GM19351 (cell line): ENCODE measurements at regions not wholly inside any gene's neighbourhood (a gene's known extent, or its start where the extent isn't known, plus 50 kb on each side); places are given as distances from the start of the nearest gene placed in this dataset.
"Not testable (repeated sequence)": the region's sequence is repeated elsewhere in the genome, so short reads cannot be mapped to it uniquely, and the experiment has no call there.

Experiments
- ATAC-seq: cut with Tn5 transposase; IDR thresholded peaks from one replicate; pipeline ENCODE4 v1.9.1; 2021; ENCODE audit warnings: mild to moderate bottlenecking, moderate library complexity; ENCODE audit not compliant: unreplicated experiment

DNA sequence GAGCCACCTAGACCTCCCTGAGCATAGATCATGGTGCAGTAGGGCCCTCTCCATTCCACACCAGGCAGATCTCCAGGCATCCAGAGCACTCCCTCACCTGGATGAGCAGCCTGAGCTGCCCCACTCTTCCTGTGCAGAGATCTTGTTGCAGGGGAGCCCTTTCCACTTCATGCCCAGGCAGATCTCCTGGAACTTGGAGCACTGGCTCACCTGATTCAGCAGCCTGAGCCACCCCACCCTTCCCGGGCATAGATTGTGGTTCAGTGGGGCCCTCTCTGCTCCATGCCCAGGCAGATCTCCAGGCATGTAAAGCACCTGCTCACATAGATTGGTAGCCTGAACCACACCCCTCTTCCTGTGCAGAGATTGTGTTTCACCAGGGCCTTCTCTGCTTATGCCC, 78.0 kb downstream of the SEC16B start:
- no peak for ATAC-seq

DNA sequence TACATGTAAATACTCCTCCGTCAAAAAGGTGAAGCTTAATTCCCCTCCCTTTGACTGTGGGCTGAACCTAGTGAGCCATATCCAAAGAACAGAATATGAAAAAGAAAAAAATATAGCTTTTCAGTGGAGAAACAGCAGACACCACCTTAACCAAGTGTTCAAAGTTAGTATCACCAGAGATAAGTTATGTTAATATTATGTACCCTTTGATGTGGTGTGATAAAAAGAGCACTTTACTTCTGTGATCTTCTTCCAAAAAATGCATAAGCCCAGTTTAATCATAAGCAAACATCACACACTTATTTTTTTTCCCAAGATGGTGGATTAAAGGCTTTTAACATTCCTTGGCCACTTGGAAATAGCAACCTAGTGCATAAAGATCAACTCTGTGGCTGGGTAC, 79.4 kb downstream of the SEC16B start:
- ATAC-seq = no peak

DNA sequence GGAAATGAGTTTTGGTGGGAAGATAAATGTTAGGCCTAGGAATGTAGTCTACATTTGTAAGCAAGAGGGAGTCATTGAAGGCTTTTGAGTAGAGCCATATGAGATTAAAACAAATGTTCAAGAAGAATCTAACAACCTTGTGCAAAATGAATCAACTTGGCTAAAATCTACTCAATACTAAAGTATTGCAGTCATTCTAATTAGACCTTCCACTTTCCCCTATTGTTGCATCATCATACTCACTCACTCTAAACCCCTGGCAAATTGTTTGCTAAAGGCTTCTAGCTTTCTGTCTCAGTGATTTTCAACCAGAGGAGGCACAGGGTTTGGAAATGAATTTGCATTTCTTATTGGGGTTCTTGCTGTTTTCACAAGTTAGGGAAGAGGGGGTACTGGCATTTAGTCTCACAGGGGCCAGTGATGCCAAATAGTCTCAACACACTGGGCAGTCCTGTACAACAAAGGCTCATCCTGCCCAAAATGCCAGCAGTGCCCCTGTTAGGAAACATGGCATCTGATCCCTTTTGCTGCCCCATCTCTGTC, 85.3 kb downstream of the SEC16B start:
- ATAC-seq = no peak

DNA sequence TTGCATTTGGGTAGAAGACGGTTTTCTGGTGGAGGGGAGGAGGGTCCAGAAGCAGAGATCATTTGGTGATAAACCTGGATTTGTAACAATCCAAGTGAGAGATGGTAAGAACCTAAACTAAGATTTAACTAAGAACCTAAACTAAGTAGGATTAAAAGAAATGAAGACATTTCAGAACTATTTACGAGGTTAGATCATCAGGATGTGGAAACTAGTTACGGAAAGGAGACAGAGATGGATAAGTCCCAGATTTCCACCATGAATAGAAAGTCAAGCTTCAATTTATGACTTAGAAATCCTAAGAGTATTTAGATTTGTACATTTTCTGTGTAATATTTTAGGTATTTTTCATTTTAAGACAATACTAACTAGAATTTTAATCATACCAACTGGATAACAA, 86.3 kb downstream of the SEC16B start:
- ATAC-seq = no peak

DNA sequence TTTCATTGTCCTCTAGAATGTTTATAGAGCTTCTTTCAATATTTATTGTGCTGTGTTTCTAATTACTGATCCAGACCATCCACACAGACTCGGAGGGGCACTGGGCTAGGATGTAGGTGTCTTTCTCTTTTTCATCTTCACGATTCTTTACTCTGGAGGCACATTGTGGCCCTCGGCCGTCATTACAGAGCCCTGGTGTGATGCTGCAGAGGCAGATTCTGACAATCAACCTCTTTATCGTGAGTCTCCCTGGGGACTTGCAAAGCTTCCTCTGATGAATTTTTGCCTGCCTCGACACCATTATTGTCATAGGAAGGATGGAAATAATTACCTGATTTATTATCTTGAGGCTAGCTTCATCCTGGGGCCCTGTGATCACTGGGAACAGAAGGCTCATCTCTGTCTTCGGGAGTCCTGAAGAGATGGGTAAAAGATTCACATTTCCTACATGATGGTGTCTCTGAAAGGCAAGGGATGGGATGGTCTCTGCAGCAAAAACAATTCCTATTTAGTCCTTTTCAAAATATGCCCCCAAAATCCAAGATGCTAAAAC, 89.4 kb downstream of the SEC16B start:
- no peak for ATAC-seq

DNA sequence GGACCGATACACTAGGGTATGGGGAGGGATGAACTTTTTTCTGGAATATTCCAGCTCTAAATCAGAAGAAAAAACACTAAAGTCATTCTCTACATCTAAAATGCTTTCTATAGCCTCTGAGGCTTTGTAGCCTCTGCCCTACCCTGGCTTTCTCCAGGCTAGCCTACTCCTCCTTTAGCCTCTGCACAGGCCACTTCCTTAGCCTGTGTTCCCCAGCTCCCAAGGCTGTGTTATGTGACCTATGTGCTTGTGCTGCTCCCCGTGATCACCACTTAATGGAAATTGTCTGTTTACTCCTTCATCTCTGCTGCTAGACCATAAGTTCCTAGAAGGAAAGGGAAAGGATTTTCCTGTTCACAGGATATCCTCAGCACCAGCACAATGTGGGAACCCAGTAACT, 92.8 kb downstream of the SEC16B start:
- no peak for ATAC-seq

DNA sequence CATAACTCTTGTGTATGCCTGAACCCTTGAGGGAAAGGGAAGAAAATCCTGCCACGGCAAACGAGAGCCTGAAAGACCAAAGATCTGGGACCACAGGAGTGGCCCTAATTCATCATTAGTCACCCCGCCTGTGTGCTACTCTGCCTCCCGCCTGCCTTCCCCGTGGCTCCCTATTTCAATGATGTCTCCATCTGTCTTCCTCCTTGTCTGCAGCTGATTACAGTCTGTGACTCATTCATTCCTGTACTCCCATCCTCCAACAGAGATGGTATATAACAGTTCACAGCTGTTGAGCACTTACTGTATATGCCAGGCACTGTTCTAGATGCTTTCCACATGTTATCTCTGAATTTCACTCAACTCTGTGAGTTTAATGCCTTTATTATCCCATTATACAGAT, 96.6 kb downstream of the SEC16B start:
- ATAC-seq = no peak

DNA sequence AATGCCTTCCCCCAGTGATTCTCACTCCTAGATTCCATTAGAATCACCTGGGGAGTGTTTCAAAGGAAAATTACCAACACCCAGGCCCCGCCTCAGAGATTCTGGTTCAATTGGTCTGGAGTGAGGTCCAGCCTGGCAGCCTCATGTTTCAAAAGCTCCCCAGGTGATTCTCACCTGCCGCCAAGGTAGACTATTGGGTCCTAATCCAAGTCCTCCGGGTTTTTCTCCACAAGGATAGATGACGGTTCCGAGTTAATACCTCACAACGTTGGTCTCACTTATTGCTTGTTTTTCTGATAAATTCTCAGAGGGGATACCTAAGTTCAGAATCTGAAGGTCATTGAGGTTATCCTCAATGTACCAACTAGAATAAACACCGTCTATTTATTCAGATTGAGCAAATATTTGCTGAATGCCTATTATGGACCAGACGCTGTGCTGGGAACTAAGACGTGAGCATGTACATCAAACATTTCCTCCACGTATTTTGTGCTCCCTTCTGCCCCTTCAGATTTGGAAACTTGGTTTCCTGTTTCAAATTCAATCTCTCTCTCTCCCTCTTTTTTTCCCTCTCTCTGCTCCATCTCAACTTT, 97.5 kb downstream of the SEC16B start:
- no peak for ATAC-seq

DNA sequence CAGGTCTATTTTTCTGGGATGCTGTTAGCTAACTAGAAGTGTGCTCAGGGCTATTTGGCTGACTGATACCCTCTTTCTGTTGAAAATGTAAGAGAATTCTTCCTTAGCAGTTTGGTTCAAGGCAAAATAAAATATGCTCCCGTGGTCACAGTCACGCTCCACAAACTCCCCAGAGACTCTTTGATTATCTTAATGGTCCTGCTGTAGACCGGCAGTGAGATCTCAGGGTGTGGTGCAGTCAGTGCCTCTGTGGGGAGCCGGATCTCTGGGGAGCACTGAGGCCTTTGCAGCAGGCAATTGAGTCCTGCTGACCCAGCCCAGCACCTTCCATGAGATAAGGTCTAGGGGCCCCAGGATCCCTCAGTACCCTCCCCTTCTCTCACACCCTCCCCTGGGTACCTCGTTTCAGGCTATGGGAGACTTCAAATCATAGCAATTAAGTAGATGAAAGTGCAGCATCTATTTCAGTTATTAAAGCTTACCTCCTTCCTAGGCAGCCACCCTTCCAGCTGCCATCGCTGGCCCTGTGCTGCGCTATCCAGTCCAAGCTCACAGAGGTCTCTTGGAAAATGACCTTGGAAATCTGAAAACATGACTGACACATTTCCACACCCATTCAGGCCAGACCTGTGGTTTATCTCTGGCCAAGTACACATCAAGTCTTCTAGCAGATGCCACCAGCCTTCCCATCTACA, 98.1 kb downstream of the SEC16B start:
- no peak for ATAC-seq

DNA sequence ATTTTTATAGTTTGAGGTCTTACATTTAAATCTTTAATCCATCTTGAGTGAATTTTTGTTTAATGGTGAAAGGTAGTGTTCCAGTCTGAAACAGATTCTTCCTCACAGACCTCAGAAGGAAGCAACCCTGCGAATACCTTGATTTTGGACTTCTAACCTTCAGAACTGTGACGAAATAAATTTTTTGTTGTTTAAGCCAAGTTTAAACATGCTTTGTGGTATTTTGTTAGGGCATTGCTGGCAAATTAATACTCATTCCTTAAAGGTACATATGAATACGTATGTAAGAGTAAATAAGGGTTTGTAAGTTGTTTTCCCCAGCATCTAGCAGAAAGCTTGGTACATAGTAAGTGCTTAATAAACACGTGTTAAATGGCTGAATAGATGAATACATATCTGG, 100.3 kb downstream of the SEC16B start:
- no peak for ATAC-seq

DNA sequence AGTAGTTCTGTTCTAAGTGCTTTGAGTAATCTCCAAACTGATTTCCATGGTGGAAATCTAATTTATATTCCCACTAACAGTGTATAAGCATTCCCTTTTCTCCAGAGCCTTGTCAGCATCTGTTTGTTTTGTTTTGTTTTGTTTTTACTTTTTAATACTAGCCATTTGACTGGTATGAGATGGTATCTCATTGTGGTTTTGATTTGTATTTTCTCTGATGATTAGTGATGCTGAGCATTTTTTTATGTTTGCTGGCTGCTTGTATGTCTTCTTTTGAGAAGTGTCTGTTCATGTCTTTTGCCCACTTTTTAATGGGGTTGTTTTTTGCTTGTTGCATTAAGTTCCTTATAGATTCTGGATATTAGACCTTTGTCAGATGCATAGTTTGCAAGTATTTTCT, 100.8 kb downstream of the SEC16B start:
- not testable (repeated sequence) for ATAC-seq

DNA sequence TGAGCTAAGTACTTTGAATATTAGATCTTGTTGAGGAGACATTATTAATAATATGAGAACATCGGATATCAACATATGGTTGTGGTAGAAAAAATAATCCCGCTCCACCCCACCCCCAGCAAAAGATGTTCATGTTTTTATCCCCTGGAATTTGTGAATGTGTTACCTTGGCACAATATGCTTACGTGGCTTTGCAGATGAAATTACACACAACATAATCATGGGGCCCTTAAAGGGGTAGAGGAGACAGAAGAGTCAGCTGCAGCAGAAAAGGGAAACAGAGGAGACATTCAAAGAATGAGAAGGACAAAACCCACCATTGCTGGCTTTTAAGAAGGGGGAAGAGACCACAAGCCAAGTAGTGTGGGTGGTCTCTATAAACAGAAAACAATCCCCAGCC, 104.1 kb downstream of the SEC16B start:
- no peak for ATAC-seq

DNA sequence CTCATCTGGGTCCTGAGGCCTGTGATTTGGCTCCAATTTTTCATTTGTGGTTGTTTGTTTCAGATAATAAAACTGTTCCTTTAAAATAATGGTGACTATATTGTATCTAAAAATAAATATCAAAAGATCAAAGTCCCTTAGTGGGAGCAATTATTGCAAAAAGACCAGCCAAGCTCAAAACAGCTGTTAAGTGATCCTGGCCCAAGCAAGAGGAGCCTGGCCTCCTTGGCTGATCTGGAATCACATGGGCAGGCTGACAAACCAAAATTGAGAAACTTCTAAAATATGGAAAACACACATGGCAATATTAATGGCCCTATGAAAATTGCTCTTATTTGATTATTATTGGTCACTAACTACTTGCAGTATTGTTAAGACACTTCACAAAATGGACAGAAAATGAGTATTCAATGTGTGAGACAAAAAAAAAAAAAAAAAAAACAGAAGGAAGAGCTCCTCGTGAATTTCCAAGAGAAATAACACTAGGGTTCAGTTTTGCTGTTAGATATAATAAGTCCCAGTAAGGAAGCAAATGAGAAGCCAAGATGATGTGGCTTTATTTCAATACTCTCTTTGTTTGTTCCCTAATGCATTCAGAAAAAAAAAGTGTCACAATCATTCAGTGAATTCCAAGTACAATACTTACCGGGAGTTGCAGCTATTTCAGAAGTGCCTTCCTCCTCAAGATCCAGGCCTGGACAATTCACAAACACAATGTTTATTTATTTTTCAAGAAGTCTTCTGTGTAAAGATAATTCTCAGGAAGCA, 105.1 kb downstream of the SEC16B start:
- ATAC-seq = no peak

DNA sequence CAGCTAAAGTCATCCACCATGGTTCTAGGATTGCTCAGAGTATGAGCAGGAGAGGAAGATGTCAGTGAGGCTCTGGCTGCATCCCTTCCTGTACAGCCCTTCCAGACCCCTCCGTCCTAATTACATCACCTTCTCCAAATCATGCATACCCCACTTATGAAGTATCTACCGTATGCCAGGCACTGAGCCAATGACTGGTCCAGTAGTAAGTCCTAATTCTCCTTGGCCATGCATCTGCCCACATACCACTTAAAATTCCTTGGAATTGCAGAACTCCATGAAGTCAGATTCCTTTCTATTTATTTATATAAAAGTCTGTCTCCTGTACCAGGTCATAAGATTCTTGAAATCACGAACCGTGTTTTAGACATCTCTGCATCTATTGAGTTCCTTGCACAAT, 106.1 kb downstream of the SEC16B start:
- ATAC-seq = no peak

DNA sequence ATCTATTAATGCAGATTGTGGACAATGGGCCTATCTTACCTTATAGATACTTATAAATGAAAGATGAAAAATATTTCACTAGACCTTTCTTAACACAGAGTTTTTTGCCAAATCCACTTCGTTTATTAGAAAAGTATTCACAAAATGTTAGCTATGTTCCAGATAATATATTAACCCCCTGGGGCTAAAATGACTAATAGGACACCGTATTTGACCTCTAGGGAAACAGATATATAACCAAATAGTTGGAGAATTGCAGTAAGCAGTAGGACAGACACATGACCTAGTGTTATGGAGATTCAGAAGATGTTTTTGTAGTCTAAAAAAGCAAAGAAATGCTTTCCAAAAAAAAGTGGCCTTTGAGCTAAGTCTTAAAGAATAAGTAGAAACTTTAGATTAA, 106.9 kb downstream of the SEC16B start:
- ATAC-seq = no peak

DNA sequence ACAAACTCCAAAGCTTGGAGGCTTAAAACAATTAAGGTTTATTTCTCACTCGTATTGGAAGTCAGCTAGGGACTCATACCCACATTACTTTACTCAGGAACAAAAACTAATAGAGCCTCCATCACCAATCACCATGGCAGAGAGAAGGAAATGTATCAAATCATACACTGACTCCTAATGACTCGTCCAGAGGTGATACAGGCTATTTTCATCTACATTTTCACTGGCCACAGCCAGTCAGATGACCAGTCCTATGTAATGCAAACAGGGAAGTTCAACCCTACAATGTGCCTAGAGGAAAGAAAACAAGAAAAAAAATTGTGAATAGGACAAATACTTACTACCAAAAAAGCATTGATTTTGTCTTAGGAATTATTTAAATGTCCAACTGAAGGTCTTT, 110.3 kb downstream of the SEC16B start:
- ATAC-seq = no peak

DNA sequence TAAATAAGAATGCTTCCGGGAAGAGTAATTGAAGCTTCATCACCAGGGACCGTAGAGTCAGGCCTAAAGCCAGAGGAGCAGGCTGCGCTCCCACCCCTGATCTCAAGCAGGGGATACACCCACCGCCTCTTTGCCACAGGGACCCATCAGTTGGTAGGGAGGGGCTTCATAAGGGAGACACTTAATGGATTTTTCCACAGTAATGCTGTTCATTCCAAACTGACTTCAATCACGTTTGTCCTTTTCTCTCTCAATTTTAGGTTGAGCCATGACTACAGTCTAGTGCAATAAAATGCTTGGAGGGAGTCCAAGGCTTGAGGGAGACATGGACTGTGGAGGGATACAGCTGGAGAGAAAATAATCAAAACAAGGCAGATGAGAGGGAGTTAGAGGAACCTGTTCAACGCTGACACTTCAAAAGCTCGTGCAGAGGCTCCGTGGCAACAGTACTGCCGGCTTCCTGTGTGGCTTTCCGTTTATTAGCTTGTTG, 111.5 kb downstream of the SEC16B start:
- ATAC-seq = no peak

DNA sequence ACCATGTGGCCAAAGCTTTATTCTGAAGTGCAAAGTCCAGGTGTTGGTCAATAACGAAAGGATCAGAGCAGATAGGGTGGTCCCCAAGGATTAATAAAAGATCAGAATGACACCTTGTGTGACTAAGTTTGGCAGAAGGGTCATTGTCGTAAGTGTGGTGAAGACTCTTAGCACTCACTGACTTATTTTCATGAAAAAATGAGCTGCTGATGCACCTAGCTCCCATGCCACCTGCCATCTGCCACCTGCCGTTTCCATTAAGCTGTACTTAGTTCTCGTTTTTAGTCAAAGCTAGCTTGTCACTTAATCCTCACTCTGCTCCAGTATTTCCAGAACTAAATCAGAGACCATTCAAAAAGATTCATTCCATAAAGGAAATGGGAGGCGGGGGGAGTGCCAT, 112.6 kb downstream of the SEC16B start:
- ATAC-seq = no peak

DNA sequence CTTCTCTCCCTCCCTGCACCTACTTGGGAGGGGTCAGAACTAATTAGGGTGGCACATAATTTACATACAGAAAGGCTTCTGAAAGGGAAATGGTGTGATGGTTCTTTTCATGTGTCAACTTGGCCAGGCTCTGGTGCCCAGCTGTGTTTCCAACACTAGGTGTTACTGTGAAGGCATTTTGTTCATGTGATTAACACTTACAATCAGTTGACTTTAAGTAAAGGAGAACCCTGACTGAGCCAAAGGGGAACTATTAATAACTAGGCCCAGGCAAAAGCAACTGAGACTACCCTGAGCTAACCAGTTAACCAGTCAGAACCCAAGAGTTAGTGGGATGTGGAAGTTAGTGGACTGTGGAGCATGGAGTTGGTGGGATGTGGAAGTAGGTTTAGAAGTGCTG, 114.9 kb downstream of the SEC16B start:
- no peak for ATAC-seq

DNA sequence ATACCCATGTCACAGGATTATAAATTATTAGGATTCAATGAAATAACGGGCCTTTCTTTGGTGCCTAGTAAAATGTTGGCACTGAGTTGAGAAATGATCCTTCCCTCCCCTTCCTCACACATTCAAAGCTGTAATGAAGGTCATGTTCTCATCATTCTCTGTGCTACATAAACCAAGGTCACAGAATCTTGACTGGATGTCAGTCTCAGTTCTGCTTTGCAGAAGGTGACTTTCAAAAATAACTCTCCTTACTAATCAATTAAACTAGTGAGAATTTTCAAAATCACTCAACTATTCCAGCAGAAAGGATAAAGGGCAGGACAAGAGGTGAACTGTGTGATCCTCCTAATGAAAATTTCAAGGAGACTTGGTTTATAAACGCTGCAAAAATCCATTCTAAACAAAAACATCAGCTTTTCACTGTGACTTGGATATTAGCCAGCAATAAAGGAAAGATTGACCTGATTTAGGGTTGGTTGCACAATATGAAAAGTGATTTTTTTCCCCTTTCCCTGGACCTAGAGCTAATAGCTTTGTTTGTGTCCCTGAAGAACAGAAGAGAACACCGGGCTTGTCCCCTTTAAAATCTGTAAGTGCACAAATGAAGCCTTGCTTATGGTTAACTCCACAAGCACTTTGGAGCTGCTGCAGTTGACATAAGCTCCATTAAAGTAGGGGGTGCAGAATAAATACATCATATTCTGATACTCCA, 120.1 kb downstream of the SEC16B start:
- no peak for ATAC-seq

DNA sequence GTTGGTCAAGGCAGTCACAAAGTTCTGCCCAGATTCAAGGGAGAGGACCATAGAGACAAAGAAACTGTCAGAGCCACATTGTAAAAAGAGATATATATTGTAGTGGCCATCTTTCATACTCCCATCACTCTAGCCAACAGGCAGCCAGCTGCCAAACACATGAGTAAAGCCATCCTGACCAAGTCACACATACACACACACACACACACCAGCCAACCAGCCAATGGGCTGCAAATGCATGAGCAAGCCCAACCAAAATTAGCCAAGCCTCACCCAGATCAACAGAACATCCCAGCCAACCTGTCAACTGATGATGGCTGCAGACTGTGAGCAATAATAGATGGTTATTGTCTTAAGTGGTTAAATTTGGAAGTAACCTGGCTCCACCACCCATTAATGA, 120.7 kb downstream of the SEC16B start:
- ATAC-seq = no peak
